PC-9 (cell line): ENCODE measurements at regions not wholly inside any gene's neighbourhood (a gene's known extent, or its start where the extent isn't known, plus 50 kb on each side); places are given as distances from the start of the nearest gene placed in this dataset.

Source experiments
- EZH2 ChIP-seq: fragments of 200-600 bp; sonication (generic); IDR thresholded peaks from 2 replicates; pipeline ENCODE4 v1.8.0; 2017; ENCODE audit warnings: antibody characterized with exemption, low read depth
- TF ChIP-seq, protein P1 (sequence below): fragments of 200-600 bp; sonication (generic); conservative IDR thresholded peaks from 2 replicates; pipeline ENCODE4 v1.6.1; 2017; ENCODE audit warnings: mixed run types, antibody characterized with exemption, mild to moderate bottlenecking, moderate library complexity

DNA sequence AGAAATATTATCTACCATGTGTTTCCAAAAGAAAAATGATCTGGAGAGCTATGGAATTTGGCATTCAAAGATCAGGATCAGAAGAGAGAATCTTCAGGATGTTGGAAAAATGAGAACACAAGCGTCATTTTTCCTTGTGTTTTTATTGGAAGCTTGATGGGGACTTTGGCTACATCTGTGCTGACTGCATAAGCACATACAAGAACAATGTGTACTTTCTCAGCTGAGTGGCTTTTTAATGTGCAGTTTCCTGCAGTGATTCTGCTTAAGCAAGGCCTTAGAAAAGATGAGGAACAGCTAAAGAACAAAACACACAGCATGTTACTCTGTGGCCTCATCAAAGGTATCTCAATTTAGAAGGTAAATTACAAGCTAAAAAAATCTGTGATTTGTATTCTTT, 1039.9 kb downstream of the GLUD2 start:
- TF ChIP-seq, protein P1, sequence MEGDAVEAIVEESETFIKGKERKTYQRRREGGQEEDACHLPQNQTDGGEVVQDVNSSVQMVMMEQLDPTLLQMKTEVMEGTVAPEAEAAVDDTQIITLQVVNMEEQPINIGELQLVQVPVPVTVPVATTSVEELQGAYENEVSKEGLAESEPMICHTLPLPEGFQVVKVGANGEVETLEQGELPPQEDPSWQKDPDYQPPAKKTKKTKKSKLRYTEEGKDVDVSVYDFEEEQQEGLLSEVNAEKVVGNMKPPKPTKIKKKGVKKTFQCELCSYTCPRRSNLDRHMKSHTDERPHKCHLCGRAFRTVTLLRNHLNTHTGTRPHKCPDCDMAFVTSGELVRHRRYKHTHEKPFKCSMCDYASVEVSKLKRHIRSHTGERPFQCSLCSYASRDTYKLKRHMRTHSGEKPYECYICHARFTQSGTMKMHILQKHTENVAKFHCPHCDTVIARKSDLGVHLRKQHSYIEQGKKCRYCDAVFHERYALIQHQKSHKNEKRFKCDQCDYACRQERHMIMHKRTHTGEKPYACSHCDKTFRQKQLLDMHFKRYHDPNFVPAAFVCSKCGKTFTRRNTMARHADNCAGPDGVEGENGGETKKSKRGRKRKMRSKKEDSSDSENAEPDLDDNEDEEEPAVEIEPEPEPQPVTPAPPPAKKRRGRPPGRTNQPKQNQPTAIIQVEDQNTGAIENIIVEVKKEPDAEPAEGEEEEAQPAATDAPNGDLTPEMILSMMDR = no peak
- TF ChIP-seq EZH2 = no peak
